HG03175 (cell line): ENCODE measurements at regions not wholly inside any gene's neighbourhood (a gene's known extent, or its start where the extent isn't known, plus 50 kb on each side); places are given as distances from the start of the nearest gene placed in this dataset.
"Not testable (repeated sequence)": the region's sequence is repeated elsewhere in the genome, so short reads cannot be mapped to it uniquely, and the experiment has no call there.

Source experiments
- ATAC-seq: cut with Tn5 transposase; IDR thresholded peaks from one replicate; pipeline ENCODE4 v1.9.1; 2021; ENCODE audit warnings: mild to moderate bottlenecking, moderate library complexity; ENCODE audit not compliant: unreplicated experiment

GRCh38 chr2:128413718-128414341 is 95.2 kb upstream of the HS6ST1 start:
- ATAC-seq = no peak

- no peak for ATAC-seq
These were observed 95.7 kb upstream of the HS6ST1 start for GRCh38 chr2:128414351-128414750.

GRCh38 chr2:128414946-128415778 is 96.5 kb upstream of the HS6ST1 start:
- no peak for ATAC-seq

GRCh38 chr2:128415779-128416061 is 97.1 kb upstream of the HS6ST1 start:
- no peak for ATAC-seq

GRCh38 chr2:128416109-128416785 is 97.6 kb upstream of the HS6ST1 start:
- no peak for ATAC-seq

- ATAC-seq = no peak
These were observed 98.1 kb upstream of the HS6ST1 start for GRCh38 chr2:128416806-128417205.

- not testable (repeated sequence) for ATAC-seq
These were observed 98.6 kb upstream of the HS6ST1 start for GRCh38 chr2:128417264-128417663.

- ATAC-seq = no peak
These were observed 101.5 kb upstream of the HS6ST1 start for GRCh38 chr2:128420131-128420530.

- ATAC-seq = no peak
These were observed 102.1 kb upstream of the HS6ST1 start for GRCh38 chr2:128420776-128421175.

- ATAC-seq = no peak
These were observed 102.6 kb upstream of the HS6ST1 start for GRCh38 chr2:128421286-128421685.

- ATAC-seq = no peak
These were observed 103.2 kb upstream of the HS6ST1 start for GRCh38 chr2:128421861-128422311.

GRCh38 chr2:128422571-128422970 is 103.9 kb upstream of the HS6ST1 start:
- ATAC-seq = no peak

- ATAC-seq = no peak
These were observed 105.1 kb upstream of the HS6ST1 start for GRCh38 chr2:128423788-128424165.

- ATAC-seq = no peak
These were observed 105.9 kb upstream of the HS6ST1 start for GRCh38 chr2:128424406-128425171.

- ATAC-seq = no peak
These were observed 106.5 kb upstream of the HS6ST1 start for GRCh38 chr2:128425216-128425615.

- no peak for ATAC-seq
These were observed 107.3 kb upstream of the HS6ST1 start for GRCh38 chr2:128425731-128426620.

GRCh38 chr2:128427413-128427755 is 108.7 kb upstream of the HS6ST1 start:
- no peak for ATAC-seq

GRCh38 chr2:128428415-128428814 is 109.7 kb upstream of the HS6ST1 start:
- no peak for ATAC-seq

- no peak for ATAC-seq
These were observed 113.8 kb upstream of the HS6ST1 start for GRCh38 chr2:128432423-128432822.

- no peak for ATAC-seq
These were observed 115.4 kb upstream of the HS6ST1 start for GRCh38 chr2:128433911-128434550.
